Cerebellar nuclear complex (tissue), 1 donor: ENCODE measurements at regions not wholly inside any gene's neighbourhood (a gene's known extent, or its start where the extent isn't known, plus 50 kb on each side); places are given as distances from the start of the nearest gene placed in this dataset.
A peak's percentile ranks its signal among the peaks of the same experiment; 100 is the strongest.
"Not testable (repeated sequence)": the region's sequence is repeated elsewhere in the genome, so short reads cannot be mapped to it uniquely, and the experiment has no call there.

ENCODE experiments used
- DNase-seq, 2 experiments: peaks; one replicate each; lab custom pipeline; 2025; lab: John Stamatoyannopoulos, UW

DNA sequence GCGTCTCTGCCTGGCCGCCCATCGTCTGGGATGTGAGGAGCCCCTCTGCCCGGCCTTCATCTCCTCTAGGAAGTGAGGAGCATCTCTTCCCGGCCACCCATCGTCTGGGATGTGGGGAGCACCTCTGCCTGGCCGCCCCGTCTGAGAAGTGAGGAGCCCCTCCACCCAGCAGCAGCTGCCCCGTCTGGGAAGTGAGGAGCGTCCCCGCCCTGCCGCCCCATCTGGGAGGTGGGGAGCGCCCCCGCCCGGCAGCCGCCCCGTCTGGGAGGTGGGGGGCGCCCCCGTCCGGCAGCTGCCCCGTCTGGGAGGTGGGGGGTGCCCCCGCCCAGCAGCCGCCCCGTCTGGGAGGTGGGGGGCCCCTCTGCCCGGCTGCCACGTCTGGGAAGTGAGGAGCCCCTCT is 153.7 kb upstream of the MYRIP start:
- not testable (repeated sequence) for DNase-seq

DNA sequence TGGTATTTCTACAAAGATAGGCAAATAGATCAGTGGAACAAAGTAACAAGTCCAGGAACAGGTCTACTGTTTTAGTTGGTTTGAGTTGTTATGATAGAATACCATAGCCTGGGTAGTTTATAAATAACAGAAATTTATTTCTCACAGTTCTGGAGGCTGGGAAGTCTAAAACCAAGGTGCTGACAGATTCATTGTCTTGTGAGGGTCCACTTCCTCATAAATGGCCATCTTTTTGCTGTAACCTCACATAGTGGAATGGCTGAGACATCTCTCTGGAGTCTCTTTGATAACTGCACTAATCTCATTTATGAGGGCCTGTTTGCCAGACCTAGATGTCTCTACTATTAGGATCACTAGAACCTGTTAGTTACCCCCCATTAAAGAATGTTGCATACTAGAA is 152.3 kb upstream of the MYRIP start:
- no peak for DNase-seq

DNA sequence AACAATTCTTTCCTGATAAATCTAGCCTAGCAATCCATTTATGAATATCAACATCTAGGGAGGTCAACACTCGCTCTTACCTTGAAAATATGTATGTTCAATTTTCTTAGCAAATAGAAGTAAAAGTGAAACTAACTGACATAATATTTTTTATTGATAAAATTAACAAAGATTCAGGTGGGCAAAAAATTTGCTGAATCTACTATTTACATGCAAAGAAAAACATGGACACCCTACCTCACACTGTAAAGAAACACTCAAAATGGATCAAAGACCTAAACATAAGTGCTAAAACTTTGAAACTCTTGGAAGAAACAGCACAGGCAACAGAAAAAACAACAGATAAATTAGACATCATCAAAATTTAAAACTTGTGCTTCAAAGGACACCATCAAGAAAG is 151.6 kb upstream of the MYRIP start:
- DNase-seq = no peak

DNA sequence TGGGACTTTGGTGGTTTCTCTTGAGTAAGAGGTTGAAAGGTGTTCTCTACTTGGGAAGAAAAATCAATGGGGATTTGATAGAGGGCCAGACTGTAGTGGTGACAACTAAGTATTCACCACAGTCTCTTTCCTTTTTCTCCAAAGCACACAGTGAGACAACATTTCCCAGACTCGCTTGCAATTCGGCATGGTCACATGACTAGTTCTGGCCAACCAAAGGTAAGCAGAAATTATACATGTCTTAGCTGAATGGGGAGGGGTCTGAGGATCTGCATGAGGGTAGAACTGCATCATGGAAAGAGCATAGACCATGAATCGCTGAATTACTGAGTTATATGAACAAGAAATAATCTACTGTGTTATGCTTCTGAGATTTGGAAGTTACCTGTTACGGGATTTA is 144.5 kb upstream of the MYRIP start:
- DNase-seq = no peak

DNA sequence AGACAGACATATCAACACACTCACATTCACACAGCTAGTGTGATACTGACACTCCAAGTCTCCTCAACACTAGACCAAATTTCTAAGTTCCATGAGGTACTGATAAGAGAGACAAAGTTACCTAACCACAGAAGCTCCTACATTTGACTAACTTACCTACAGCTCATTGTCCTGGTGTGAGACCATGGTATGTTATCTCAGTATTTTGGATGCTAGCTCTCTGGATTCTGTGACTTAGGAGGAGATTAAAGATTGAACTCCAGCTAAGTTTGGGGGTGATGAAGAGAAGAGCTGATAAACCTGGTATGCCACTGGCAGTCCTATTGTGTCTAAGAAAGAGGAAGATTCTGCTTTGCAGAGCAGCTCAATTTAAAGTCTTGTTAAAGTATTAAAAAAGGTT is 144.0 kb upstream of the MYRIP start:
- DNase-seq = no peak

DNA sequence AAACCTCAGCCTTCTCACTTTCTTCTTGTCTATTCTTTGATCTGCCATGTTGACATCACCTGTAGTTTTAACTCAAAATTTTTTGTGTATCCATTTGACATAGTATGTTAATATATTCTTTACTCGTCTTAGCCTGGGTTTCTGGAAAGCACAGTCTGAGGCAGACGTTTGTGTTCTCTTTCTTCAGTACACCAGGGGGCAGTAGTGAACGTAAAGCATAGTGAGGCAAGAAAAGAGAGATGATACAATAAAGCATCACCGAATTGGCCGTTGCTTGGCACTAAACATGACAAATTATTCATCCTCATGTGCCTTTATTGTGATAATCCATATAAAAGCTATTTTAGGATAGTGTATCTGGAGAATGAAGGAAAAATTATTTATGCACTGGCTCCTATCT is 141.0 kb upstream of the MYRIP start:
- DNase-seq = peak in 1 of 2 experiments; percentile 12

DNA sequence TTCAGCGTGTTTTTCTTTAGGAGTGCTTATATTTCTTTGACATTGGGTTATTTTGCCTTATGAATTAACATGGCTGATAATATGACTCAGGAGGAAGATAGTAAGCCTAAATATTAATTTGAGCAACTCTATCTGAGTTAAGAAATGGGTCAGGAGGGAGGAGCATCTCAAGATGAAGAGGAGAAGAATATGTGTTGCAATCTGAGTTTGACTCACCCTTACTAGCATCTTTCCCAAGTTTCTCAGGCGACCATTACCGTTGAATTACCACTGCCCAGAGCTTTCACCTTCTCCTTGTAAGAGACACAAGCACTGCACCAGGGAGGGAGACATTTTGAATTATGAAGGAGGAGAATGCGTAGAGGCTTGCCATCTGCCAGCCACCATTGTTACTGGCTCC is 138.3 kb upstream of the MYRIP start:
- no peak for DNase-seq

DNA sequence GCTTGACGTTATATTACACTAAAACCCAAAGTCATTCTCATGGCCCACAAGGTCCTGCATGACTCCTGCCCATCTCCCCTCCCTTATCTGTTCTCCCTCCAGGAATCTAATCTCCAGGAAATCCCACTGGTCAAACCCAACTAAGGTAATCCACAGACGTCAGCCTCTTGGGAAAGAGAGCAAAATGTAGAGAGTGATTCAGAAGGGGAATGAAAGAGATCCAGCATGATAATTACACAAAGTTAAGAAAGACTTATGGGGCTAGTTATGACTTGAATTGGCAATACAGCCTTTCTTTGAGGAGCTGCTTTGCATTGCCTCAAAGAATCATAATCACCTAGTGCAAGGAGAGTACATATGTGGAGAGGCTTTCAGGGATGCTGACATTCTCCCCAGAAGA is 137.8 kb upstream of the MYRIP start:
- DNase-seq = no peak

DNA sequence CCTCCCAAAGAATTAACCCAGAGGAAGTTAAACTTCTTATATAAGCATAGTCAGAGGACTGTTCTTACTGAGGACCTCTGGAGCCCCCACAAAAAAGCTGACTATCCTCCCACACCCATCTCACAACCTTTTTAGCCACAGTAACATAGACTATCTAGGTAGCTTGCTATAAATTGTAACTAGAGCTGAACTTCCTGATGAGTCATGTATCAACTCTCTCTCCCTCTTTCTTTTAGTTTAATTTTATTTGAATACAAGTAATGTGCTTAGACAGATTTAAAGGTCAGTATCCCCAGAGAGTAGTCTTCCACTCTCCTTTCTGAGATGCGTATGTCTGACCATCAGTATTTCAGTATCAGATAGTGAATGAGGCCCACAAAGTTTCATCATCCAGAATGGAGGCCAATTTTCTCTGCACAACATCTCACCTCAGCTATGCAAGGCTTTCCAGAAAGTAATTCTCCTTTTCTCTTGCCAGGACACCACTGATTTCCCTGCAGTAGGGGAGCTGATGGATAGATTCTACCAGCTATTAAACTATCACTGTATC is 104.0 kb upstream of the MYRIP start:
- no peak for DNase-seq

DNA sequence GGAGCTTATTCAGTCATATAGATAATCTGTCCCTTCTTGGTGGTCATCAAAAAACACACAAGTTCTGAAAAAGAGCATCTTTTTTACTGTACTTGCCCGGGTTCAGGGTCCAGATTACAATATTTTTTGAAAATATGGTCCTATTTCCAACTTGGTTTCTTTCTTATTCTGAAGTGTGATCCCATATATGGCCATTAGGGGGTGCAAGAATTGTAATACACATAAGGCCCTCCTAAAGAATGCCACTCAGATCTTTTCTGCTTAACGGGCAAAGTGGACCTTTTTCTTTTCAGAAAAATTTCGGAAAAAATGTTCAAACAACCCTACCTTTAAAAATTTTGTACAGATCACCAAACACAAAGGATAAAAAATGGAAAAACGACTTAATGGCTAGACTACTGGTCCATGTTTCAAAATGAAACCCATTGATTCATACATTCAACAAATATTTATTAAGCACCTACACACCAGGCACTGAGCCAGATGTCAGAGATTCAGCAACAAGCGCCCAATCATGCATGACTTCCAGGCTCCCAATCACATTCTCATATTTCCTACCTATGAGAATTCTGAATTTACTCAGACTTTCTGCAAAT is 102.0 kb upstream of the MYRIP start:
- no peak for DNase-seq

DNA sequence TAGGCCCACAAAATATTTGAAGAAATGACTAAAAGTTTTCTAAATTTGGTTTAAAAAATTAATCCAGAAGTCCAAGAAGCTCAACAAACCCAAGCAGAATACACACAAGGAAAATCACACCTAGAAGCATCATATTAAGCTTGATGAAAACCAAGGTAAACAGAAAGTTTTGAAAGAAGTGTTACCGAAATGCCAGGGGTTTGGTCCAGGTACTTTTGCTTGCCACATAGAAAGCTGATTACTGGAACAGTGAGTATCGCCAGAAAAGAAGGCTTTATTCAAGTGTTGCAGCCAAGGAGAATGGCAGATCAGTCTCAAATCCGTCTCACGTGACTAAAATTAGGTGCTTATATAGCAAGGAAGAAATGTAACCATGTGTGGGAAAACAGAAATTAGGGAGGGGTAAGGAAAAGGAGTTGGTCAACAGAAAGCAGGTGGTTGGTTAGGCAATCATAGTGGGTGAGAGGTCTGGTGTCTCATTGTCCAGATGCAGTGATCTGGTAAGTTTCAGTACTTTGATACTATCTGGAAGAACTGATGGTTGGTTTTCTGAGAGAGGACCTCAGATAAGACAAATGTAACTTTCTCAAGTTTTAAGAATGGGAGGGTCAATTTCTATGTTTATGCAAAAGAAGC is 96.9 kb upstream of the MYRIP start:
- no peak for DNase-seq

DNA sequence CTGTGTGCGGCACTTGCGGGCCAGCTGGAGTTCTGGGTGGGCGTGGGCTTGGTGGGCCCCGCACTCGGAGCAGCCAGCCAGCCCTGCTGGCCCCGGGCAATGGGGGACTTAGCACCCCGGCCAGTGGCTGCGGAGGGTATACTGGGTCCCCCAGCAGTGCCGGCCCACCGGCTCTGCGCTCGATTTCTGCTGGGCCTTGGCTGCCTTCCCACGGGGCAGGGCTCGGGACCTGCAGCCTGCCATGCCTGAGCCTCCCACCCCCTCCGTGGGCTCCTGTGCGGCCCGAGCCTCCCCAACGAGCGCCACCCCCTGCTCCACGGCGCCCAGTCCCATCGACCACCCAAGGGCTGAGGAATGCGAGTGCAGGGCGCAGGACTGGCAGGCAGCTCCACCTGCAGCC is 96.1 kb upstream of the MYRIP start:
- not testable (repeated sequence) for DNase-seq

DNA sequence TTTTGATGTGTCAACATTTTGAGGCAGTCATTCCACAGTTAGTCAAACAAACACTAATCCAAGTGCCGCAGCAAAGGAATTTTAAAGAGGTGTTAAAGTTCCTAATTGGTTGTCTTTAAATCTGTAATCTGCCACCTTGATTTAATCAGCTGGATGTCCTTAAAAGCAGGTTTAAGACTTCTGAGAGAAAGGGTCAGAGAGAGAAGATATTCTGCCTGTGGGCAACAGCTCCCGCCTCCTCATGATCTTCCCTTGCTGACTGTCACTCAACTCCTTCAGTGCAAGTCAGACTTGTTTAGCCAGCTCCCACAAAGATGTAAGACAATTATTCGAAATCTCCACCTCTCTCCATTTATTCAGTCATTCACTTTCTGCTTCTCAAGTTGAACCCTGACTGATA is 92.6 kb upstream of the MYRIP start:
- no peak for DNase-seq

DNA sequence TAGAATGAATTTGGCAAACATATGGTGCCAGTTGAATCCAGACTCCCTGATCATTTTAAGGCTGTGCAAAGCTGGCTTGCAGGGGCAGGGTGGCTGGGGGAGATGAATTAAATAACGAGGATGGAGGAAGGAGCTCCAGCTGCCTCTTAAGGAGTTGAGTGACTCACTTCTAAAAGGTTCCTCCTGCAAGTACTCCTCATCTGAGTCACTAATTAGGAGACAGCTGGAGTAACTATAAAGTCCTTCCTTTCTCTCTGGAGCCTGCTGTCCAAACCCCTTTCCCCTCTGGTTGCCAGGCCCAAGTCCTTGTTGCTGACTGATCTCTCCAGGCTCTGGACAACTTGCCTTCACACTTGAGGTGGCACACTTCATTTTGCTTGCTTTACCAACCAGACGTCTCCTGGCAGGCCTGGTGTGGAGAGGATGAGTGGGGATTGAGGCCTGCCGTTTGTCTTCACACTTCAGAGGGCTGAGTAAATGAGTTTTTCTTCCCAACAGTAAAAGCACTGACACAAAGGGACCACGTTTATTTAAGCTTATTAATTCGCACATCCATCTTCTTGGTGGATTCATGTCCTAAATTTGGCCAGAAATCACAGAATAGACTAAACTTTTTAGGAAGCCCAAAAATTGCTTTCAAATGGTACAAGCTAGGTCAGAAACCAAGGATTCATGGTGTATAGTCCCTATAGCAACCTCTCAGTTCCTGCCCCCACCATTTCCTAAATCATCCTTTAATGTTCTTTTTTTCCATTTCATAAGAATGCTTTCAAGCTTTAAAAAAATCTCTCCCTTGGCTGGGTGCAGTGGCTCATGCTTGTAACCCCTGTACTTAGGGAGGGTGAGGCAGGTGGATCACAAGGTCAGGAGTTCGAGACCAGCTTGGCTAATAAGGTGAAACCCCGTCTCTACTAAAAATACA is 90.5 kb upstream of the MYRIP start:
- no peak for DNase-seq

DNA sequence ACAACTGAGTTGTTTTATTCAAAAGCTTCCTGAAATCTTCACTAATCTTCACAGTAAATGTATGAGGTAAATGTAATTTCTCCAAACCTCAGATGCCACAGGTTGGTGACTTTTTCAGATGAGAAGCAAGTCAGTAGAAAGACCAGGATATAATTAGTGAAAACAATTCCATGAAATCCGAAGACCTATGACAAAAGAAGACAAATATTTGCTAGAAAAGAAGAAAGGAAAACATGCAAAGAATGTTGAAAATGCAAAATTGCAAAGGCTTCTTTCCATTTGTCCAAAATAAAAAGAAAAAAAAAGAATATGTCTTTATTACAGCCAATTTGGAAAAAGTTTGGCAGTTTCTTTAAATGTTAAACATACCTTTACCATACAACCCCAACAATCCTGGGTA is 88.3 kb upstream of the MYRIP start:
- no peak for DNase-seq

DNA sequence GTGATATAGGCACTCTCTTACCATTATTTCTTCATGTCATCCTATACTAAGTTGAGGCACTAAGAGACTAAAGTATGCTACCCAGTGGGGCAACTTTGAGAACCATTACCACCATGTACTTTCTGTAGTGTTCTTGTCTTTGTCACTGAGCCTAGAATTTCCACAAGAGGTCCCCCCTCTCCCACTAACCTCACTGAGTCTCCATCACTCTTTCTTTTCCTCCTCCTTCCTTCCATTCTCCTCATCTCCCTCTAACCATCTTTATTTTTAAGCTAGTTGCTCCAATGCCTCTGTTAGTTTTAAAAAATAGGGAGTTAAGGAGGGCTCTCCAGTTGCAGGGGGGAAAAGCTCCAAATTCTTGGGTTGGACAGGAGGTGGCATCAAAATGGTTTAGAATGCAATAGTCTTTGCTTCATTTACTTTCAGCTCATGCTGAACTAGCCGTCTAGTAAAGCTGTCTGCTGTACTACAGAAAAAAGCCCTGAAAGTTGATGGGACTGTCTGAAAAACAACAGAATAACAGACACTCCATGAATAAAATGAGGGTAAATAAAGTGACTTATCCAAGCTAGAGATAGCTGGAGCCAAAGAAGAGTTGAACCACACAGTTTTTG is 85.1 kb upstream of the MYRIP start:
- DNase-seq = no peak

DNA sequence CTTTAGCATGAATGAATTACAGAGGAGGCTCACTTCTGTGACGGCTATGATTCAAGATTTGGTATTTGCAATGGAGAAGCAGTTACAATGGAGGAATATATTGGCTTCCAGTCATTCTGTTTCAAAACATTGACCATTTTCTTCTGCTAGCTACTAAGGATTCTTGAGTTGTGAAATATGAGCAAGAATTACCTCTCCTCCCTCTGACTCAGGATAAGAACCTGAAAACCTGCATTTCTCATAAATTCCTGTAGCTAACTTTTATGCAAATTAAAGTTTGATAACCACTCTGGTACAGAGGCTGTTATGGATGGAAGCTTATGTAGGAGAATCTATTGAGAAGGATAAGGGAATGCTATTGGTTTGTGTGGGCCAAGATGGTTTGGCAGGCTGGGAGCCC is 84.1 kb upstream of the MYRIP start:
- no peak for DNase-seq

DNA sequence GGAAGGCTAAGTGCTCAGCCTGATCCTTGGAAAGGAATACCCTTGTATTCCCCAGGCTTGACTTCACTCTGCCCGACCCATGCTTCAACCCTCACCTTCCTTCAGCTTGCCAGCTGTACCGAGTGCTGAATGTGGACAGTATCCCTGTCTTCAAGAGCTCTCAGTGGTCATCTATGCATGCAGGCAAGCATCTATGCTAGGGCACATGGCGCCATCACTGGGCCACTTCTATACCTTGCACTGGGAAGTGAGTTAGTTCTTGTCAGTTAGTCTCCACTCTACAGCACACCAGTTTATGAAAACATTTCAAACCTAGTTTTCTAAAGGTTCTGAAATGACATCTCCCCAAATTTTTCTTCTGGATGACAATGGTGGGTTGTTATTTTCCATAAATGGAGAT is 82.0 kb upstream of the MYRIP start:
- no peak for DNase-seq

DNA sequence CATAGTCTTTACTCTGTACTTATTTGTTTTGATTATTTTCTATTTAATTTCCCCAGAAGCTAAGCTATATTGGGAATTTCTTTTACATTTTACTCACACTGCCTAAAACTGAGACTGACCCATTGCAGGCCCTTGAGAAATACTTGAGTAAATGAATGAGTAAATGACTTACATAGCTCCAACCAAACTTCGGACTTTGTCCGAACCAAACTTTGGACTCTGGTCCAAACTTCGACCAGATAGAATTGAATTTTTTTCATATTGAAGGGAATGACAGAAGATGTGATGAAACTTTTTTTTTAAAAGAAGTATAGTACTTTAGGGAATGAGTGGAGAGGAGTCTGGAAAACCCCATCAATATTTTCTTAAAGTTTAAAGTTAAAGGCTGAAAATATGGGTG is 75.6 kb upstream of the MYRIP start:
- no peak for DNase-seq

DNA sequence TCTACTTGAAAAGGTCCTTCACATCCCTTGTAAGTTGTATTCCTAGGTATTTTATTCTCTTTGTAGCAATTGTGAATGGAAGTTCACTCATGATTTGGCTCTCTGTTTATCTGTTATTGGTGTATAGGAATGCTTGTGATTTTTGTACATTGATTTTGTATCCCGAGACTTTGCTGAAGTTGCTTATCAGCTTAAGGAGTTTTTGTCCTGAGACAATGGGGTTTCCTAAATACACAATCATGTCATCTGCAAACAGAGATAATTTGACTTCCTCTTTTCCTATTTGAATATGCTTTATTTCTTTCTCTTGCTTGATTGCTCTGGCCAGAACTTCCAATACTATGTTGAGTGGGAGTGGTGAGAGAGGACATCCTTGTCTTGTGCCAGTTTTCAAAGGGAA is 69.8 kb upstream of the MYRIP start:
- not testable (repeated sequence) for DNase-seq

DNA sequence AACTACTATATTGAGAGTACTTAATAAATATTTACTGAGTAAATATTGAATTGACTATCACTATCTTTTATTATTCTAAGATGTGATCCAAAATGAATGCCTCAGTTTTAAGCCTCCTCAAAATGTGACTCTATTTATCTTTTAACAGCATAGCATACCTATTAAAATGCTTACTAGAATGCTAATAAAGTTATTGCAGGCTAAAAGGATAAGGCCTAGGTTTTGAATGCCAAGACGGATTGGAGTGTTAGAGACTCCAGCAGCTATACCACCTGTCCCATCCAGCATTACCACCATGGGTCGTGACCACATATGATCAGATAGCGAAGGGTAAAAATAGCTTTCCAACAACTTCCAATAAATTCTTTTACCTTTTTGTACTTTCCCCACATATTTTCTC is 64.7 kb upstream of the MYRIP start:
- no peak for DNase-seq

DNA sequence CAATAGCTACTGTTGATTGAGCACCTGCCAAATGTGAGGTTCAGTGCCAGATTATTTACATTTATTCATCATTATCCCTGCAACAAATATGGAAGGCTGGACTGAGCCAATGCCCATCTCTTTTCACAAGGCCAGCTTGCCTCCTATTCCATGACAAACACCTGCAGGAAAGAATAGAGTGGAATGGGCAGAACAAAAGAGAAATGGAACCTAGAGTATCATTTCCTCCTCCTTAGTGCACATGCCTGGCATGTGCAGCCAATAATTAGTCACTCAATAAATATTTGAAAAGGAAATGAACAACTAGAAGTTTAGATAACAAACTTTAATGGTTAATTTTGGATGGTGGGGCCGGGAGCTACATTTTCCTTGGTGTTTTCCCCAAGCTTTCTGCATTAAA is 61.4 kb upstream of the MYRIP start:
- no peak for DNase-seq

DNA sequence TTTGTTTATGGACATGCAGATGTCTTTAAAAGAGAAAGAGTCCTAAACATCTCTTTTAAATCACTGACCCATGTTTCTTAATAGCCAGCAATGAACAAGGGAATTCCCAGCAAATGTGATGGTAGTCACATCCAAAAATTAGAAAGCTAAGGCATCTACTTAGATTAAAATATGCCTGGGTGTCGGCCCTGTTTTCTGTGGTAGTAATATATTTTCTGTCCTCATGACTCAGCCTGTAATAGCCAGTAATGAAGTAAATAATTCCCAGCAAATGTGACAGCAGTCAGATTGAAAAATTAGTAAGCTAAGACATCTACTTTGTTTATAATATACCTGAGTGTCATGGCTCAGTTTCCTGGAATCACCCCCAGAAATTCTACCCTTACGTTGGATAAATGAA is 60.6 kb upstream of the MYRIP start:
- no peak for DNase-seq
